Kidney epithelial cell (primary cell): ENCODE measurements at regions not wholly inside any gene's neighbourhood (a gene's known extent, or its start where the extent isn't known, plus 50 kb on each side); places are given as distances from the start of the nearest gene placed in this dataset.

Source experiments
- DNase-seq: peaks from one replicate; pipeline ENCODE4 v3.0.0-alpha.2; 2010; ENCODE audit warnings: low read depth
- H3K27me3 ChIP-seq: 2 replicates; pipeline ENCODE4 v1.6.0; 2011; ENCODE audit warnings: low read length; ENCODE audit not compliant: control insufficient read depth, insufficient read depth
- H3K36me3 ChIP-seq: 2 replicates; pipeline ENCODE4 v1.5.1; 2011; ENCODE audit warnings: low read length; ENCODE audit not compliant: control insufficient read depth, insufficient read depth
- H3K4me3 ChIP-seq: 2 replicates; pipeline ENCODE4 v1.5.1; 2011; ENCODE audit warnings: low read depth, mild to moderate bottlenecking, control low read depth, low read length
- TF ChIP-seq, protein P1 (sequence below): IDR thresholded peaks from 2 replicates; pipeline ENCODE4 v1.5.1; 2011; ENCODE audit warnings: mild to moderate bottlenecking, moderate library complexity, low read length, control low read depth, inconsistent platforms; ENCODE audit not compliant: insufficient read depth, poor library complexity, severe bottlenecking

DNA sequence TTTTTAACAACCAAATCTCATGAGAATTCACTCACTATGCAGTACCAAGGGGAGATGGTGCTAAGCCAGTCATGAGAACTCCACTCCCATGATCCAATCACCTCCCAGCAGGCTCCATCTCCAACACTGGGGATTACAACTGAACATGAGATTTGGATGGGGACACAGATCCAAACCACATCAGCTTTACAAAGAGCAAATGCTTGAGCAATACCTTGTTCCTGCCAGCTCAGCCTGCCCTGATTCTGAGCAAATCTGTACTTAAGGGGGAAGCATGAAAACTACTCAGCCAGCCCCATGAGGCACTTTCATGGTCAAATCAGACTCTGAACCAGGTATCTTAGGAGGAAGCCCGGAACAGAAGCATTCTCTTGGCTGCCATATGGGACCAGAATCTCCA lies 259.9 kb downstream of the TBC1D4 start:
- no peaks in the 10 kb centered on the region for H3K36me3 ChIP-seq
- H3K4me3 ChIP-seq, result no peak overlapping the region
- H3K27me3 ChIP-seq, result no peaks in the 10 kb centered on the region
- TF ChIP-seq, protein P1, sequence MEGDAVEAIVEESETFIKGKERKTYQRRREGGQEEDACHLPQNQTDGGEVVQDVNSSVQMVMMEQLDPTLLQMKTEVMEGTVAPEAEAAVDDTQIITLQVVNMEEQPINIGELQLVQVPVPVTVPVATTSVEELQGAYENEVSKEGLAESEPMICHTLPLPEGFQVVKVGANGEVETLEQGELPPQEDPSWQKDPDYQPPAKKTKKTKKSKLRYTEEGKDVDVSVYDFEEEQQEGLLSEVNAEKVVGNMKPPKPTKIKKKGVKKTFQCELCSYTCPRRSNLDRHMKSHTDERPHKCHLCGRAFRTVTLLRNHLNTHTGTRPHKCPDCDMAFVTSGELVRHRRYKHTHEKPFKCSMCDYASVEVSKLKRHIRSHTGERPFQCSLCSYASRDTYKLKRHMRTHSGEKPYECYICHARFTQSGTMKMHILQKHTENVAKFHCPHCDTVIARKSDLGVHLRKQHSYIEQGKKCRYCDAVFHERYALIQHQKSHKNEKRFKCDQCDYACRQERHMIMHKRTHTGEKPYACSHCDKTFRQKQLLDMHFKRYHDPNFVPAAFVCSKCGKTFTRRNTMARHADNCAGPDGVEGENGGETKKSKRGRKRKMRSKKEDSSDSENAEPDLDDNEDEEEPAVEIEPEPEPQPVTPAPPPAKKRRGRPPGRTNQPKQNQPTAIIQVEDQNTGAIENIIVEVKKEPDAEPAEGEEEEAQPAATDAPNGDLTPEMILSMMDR, result no peak
- no peak for DNase-seq

DNA sequence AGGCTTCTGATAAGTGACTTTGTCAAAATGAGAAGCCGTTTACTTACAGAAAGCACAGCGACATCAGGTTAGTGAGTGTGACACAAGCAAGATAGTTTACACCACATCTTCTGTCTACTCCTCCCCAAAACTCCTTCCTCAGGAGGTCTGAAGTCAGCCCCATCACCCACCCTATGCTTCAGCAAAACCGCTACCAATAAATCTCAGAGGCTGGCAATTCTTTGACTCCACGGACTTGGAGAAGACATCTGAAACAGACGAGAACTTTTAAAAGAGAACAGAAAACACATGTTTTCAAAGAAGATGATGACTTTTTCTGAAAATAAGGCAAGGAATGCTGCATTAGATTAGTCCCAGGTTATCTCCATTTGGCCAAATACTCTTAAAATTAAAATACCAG lies 261.1 kb downstream of the TBC1D4 start:
- TF ChIP-seq, protein P1, result no peak
- DNase-seq, result no peak
- Histone ChIP-seq H3K4me3 (no peak overlapping the region), H3K36me3 (no peaks in the 10 kb centered on the region), H3K27me3 (no peaks in the 10 kb centered on the region)

DNA sequence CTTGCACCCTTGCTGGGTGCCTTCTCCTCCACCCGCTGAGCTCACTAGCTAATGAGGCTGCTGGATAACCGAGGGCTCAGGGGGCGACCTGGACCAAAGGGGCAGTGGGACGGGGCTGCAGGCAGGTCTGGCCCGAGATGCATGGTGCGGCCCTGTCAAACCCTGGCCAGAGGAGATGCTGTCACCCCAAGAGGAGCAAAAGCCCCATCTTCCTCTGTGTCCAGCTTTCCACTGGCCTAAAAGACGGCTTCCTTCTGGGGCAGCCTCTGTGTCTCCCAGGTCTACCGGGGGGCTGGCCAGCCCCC lies 261.8 kb downstream of the TBC1D4 start:
- TF ChIP-seq, protein P1, result no peak
- H3K27me3 ChIP-seq, result no peaks in the 10 kb centered on the region
- no peak overlapping the region for H3K4me3 ChIP-seq
- DNase-seq, result no peak
- H3K36me3 ChIP-seq, result no peaks in the 10 kb centered on the region

DNA sequence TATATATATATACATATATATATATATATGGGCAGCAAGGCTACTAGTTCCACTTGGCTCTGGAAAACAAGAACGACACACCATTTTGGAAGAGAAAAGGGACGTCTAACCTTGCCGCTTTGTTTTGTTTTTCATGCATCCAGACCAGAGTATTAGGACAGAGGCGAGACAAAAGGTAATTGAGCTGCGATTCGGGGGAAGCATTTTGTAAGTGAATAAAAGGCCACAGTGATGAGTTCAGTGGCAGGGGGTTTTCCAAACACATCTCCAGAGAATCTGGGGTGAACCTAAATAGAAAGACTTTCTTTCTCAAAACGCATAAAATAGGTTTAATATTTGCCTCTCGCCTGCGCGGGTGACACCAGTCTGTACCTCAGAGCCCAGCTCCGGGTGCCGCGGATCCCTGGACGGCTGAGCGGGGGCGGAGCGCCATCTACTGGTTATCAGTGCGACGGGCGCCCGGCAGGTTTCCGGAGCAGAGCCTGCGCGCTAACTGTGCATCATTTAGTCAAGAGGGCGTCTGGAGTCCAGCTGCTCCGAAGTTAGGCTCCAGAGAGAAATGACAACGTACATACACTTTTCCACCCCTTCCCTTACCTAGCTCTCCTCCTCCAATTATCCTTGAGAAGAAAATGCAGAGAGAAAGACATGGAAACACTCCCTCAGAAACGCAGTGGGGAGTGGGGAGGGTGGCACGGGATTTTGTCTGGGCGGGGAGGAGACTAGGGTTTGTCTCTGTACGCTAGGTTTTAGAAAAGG lies 262.3 kb downstream of the TBC1D4 start:
- no peaks in the 10 kb centered on the region for H3K27me3 ChIP-seq
- TF ChIP-seq, protein P1, result peak; percentile 97
- DNase-seq, result no peak

DNA sequence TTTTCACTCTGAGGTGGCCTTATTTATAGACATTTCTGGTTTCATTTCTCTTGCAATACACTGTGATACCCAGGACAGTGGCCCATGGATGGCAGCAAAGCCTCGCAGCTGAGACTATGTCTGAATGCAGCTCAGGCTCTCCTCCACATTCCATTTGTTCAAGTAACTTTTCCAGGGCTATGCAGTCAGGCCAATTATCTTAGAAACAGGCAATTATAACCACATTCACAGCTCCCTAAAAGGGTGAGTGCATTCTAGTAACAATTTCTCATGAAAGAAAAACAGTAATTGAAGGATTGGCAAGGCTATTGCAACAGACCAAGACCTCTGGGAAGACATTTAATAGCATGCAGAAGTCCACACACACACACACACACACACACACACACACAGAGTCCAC lies 264.0 kb downstream of the TBC1D4 start:
- DNase-seq, result peak; percentile 56
- no peak overlapping the region for H3K4me3 ChIP-seq
- H3K27me3 ChIP-seq, result no peaks in the 10 kb centered on the region
- TF ChIP-seq, protein P1, result peak; percentile 1
- no peaks in the 10 kb centered on the region for H3K36me3 ChIP-seq

More for the DNA sequence above, 262.3 kb downstream of the TBC1D4 start:
- peak overlapping the region; percentile 27 for H3K4me3 ChIP-seq
- no peaks in the 10 kb centered on the region for H3K36me3 ChIP-seq

DNA sequence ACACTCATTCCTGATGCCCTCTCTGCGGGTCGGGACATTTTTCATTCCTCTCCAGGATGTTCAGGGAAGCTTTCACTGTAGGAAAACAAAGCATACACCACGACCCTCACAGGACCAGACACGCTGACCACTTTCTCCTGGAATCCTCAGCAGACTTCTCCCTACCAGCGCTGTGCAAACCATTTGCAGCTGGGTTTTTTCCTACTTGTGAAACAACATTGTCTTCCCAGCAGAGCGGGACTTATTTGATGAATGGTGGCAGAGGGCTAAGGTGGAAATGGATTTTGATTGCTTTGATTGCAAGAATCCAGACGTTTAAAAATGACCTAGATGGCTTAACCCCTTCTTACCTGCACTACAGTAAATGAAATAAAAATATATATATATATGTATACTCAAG lies 265.9 kb downstream of the TBC1D4 start:
- Histone ChIP-seq H3K27me3 (no peaks in the 10 kb centered on the region), H3K4me3 (no peak overlapping the region), H3K36me3 (no peaks in the 10 kb centered on the region)
- TF ChIP-seq, protein P1, result no peak
- no peak for DNase-seq
